SK-N-MC (cell line): ENCODE measurements at regions not wholly inside any gene's neighbourhood (a gene's known extent, or its start where the extent isn't known, plus 50 kb on each side); places are given as distances from the start of the nearest gene placed in this dataset.

ENCODE experiments used
- DNase-seq: peaks from one replicate; pipeline ENCODE4 v3.0.0-alpha.2; 2011; ENCODE audit warnings: low read depth, low spot score
- H3K27ac ChIP-seq: fragments of 200-600 bp; sonication (generic); 2 replicates; pipeline ENCODE4 v1.5.1; 2016; ENCODE audit warnings: mixed run types
- H3K36me3 ChIP-seq: fragments of 200-600 bp; sonication (generic); 2 replicates; pipeline ENCODE4 v1.6.1; 2017; ENCODE audit warnings: antibody characterized with exemption, low read length, mixed read lengths; ENCODE audit not compliant: insufficient read depth
- H3K4me3 ChIP-seq: fragments of 200-600 bp; sonication (generic); 2 replicates; pipeline ENCODE4 v1.5.1; 2016
- H3K9ac ChIP-seq: fragments of 200-600 bp; sonication (generic); 2 replicates; pipeline ENCODE4 v1.8.0; 2017; ENCODE audit warnings: mixed run types, mixed read lengths; ENCODE audit not compliant: insufficient read length
- H3K9me3 ChIP-seq: fragments of 200-600 bp; sonication (generic); 2 replicates; pipeline ENCODE4 v1.6.1; 2017; ENCODE audit warnings: low read depth, mild to moderate bottlenecking, antibody characterized with exemption, low read length, moderate library complexity, mixed read lengths
- EZH2 ChIP-seq: fragments of 200-600 bp; sonication (generic); IDR thresholded peaks from one replicate; pipeline ENCODE4 v1.6.1; 2017; ENCODE audit warnings: antibody characterized with exemption
- FOXP2 ChIP-seq: optimal IDR thresholded peaks from 2 replicates; pipeline ENCODE3; 2011; ENCODE audit warnings: mild to moderate bottlenecking, moderate library complexity; ENCODE audit not compliant: insufficient read depth; ENCODE audit errors: extremely low read length, control extremely low read depth
- POLR2AphosphoS5 ChIP-seq: IDR thresholded peaks from 2 replicates; pipeline ENCODE4 v1.6.1; 2012; ENCODE audit warnings: mild to moderate bottlenecking, low read depth, low read length, borderline replicate concordance

GRCh38 chr10:131400513-131400912 lies 89.0 kb upstream of the TCERG1L start:
- Histone ChIP-seq H3K9me3 (no peaks in the 10 kb centered on the region), H3K36me3 (no peaks in the 10 kb centered on the region), H3K27ac (no peak overlapping the region), H3K4me3 (no peak overlapping the region), H3K9ac (no peak overlapping the region)
- no peak for DNase-seq
- TF ChIP-seq POLR2AphosphoS5 (no peak), EZH2 (no peak), FOXP2 (no peak)

GRCh38 chr10:131402771-131403650 lies 91.5 kb upstream of the TCERG1L start:
- H3K9ac ChIP-seq: no peak overlapping the region

GRCh38 chr10:131403936-131404335 lies 92.4 kb upstream of the TCERG1L start:
- no peak for DNase-seq
- H3K27ac ChIP-seq: no peak overlapping the region
- no peak for TF ChIP-seq POLR2AphosphoS5
- TF ChIP-seq EZH2: no peak
- no peak for TF ChIP-seq FOXP2
- H3K36me3 ChIP-seq: no peaks in the 10 kb centered on the region
- H3K4me3 ChIP-seq: no peak overlapping the region
- H3K9ac ChIP-seq: no peak overlapping the region
- H3K9me3 ChIP-seq: no peaks in the 10 kb centered on the region

More at GRCh38 chr10:131402771-131403650, 91.5 kb upstream of the TCERG1L start:
- Histone ChIP-seq H3K36me3 (no peaks in the 10 kb centered on the region), H3K27ac (no peak overlapping the region), H3K4me3 (no peak overlapping the region), H3K9me3 (no peaks in the 10 kb centered on the region)
- no peak for DNase-seq
- TF ChIP-seq FOXP2 (no peak), POLR2AphosphoS5 (no peak), EZH2 (no peak)

- H3K4me3 ChIP-seq: no peak overlapping the region
- TF ChIP-seq POLR2AphosphoS5: no peak
- no peak for TF ChIP-seq EZH2
- no peak for TF ChIP-seq FOXP2
- no peak overlapping the region for H3K9ac ChIP-seq
- H3K36me3 ChIP-seq: no peaks in the 10 kb centered on the region
- DNase-seq: no peak
- H3K27ac ChIP-seq: no peak overlapping the region
- H3K9me3 ChIP-seq: no peaks in the 10 kb centered on the region
Observed at GRCh38 chr10:131404886-131405285, 93.4 kb upstream of the TCERG1L start.

- TF ChIP-seq FOXP2 (no peak), EZH2 (no peak), POLR2AphosphoS5 (no peak)
- no peak overlapping the region for H3K4me3 ChIP-seq
- no peak for DNase-seq
- H3K9me3 ChIP-seq: no peaks in the 10 kb centered on the region
- no peak overlapping the region for H3K27ac ChIP-seq
- H3K9ac ChIP-seq: no peak overlapping the region
- no peaks in the 10 kb centered on the region for H3K36me3 ChIP-seq
Observed at GRCh38 chr10:131406676-131407392, 95.3 kb upstream of the TCERG1L start.

- DNase-seq: no peak
- Histone ChIP-seq H3K36me3 (no peaks in the 10 kb centered on the region), H3K9ac (no peak overlapping the region), H3K27ac (no peak overlapping the region), H3K9me3 (no peaks in the 10 kb centered on the region), H3K4me3 (no peak overlapping the region)
- TF ChIP-seq EZH2: no peak
- no peak for TF ChIP-seq FOXP2
- TF ChIP-seq POLR2AphosphoS5: no peak
Observed at GRCh38 chr10:131418681-131419080, 107.2 kb upstream of the TCERG1L start.

GRCh38 chr10:131419797-131420196 lies 108.3 kb upstream of the TCERG1L start:
- DNase-seq: no peak
- Histone ChIP-seq H3K36me3 (no peaks in the 10 kb centered on the region), H3K9ac (no peak overlapping the region), H3K27ac (no peak overlapping the region), H3K4me3 (no peak overlapping the region), H3K9me3 (no peaks in the 10 kb centered on the region)
- TF ChIP-seq POLR2AphosphoS5 (no peak), FOXP2 (no peak), EZH2 (no peak)

GRCh38 chr10:131420867-131421266 lies 109.3 kb upstream of the TCERG1L start:
- no peak overlapping the region for H3K4me3 ChIP-seq
- TF ChIP-seq POLR2AphosphoS5 (no peak), FOXP2 (no peak), EZH2 (no peak)
- no peak overlapping the region for H3K27ac ChIP-seq
- no peaks in the 10 kb centered on the region for H3K9me3 ChIP-seq
- DNase-seq: no peak
- H3K9ac ChIP-seq: no peak overlapping the region
- no peaks in the 10 kb centered on the region for H3K36me3 ChIP-seq
